Loucy (cell line): ENCODE measurements at regions not wholly inside any gene's neighbourhood (a gene's known extent, or its start where the extent isn't known, plus 50 kb on each side); places are given as distances from the start of the nearest gene placed in this dataset.
"Not testable (repeated sequence)": the region's sequence is repeated elsewhere in the genome, so short reads cannot be mapped to it uniquely, and the experiment has no call there.

Source experiments
- H2AFZ ChIP-seq: fragments of 200-600 bp; sonication (generic); 2 replicates; pipeline ENCODE4 v1.6.0; 2016; ENCODE audit warnings: antibody characterized with exemption, mild to moderate bottlenecking, low read length, moderate library complexity
- H3F3A ChIP-seq: fragments of 200-600 bp; 2 replicates; pipeline ENCODE4 v1.6.0; 2016; ENCODE audit warnings: antibody characterized with exemption, low read depth, mild to moderate bottlenecking
- H3K27me3 ChIP-seq: fragments of 200-600 bp; sonication (generic); 2 replicates; pipeline ENCODE4 v1.6.1; 2014; ENCODE audit warnings: low read length, mild to moderate bottlenecking; ENCODE audit not compliant: insufficient read depth, poor library complexity, severe bottlenecking
- H3K36me3 ChIP-seq: fragments of 200-600 bp; sonication (generic); 2 replicates; pipeline ENCODE4 v1.6.1; 2016; ENCODE audit warnings: low read length; ENCODE audit not compliant: insufficient read depth
- H3K4me1 ChIP-seq: fragments of 200-600 bp; sonication (generic); 2 replicates; pipeline ENCODE4 v1.5.1; 2014; ENCODE audit warnings: low read length, mild to moderate bottlenecking; ENCODE audit not compliant: insufficient read depth, poor library complexity, severe bottlenecking
- H3K4me2 ChIP-seq: fragments of 200-600 bp; sonication (generic); 2 replicates; pipeline ENCODE4 v1.6.0; 2014; ENCODE audit warnings: antibody characterized with exemption, low read length, low read depth, mild to moderate bottlenecking; ENCODE audit not compliant: poor library complexity, severe bottlenecking
- H3K4me3 ChIP-seq: fragments of 200-600 bp; sonication (generic); 2 replicates; pipeline ENCODE4 v1.5.1; 2014; ENCODE audit warnings: low read length, mild to moderate bottlenecking, mixed read lengths; ENCODE audit not compliant: poor library complexity, severe bottlenecking
- H3K79me2 ChIP-seq: fragments of 200-600 bp; sonication (generic); 2 replicates; pipeline ENCODE4 v1.6.1; 2014; ENCODE audit warnings: low read length; ENCODE audit not compliant: insufficient read depth
- H3K9ac ChIP-seq: fragments of 200-600 bp; sonication (generic); 2 replicates; pipeline ENCODE4 v1.6.0; 2014; ENCODE audit warnings: mild to moderate bottlenecking, low read depth, low read length, moderate library complexity; ENCODE audit not compliant: poor library complexity, severe bottlenecking
- H3K9me2 ChIP-seq: fragments of 200-600 bp; sonication (generic); replicated peaks from 2 replicates; pipeline ENCODE4 v1.6.1; 2016; ENCODE audit warnings: low read depth, low read length, mixed read lengths
- H3K9me3 ChIP-seq: fragments of 200-600 bp; sonication (generic); 2 replicates; pipeline ENCODE4 v1.6.1; 2014; ENCODE audit warnings: mild to moderate bottlenecking, antibody characterized with exemption, low read length, low read depth; ENCODE audit not compliant: insufficient read depth
- H4K20me1 ChIP-seq: fragments of 200-600 bp; sonication (generic); 2 replicates; pipeline ENCODE4 v1.6.0; 2014; ENCODE audit warnings: antibody characterized with exemption, low read length, mild to moderate bottlenecking; ENCODE audit not compliant: insufficient read depth, poor library complexity, severe bottlenecking
- CTCF ChIP-seq: fragments of 200-600 bp; sonication (generic); conservative IDR thresholded peaks from 2 replicates; pipeline ENCODE4 v1.5.1; 2014; ENCODE audit warnings: mild to moderate bottlenecking, antibody characterized with exemption, low read length
- EZH2phosphoT487 ChIP-seq: fragments of 200-600 bp; IDR thresholded peaks from 2 replicates; pipeline ENCODE4 v1.6.1; 2018; ENCODE audit warnings: antibody characterized with exemption, mild to moderate bottlenecking, moderate library complexity, borderline replicate concordance

GRCh38 chr10:8159341-8160165 lies 105.1 kb downstream of the GATA3 start:
- Histone ChIP-seq H4K20me1 (no peaks in the 10 kb centered on the region), H3K27me3 (no peaks in the 10 kb centered on the region), H3K9ac (no peak overlapping the region), H3K79me2 (no peaks in the 10 kb centered on the region), H3K36me3 (no peaks in the 10 kb centered on the region), H3K4me2 (no peak overlapping the region), H3K9me2 (no peaks in the 10 kb centered on the region), H3K4me1 (peaks cover 9% of the 10 kb centered on the region), H2AFZ (no peak overlapping the region), H3K4me3 (no peak overlapping the region), H3K9me3 (no peaks in the 10 kb centered on the region), H3F3A (no peaks in the 10 kb centered on the region)
- TF ChIP-seq CTCF (no peak), EZH2phosphoT487 (no peak)

- Histone ChIP-seq H3K36me3 (no peaks in the 10 kb centered on the region), H3K9me3 (peaks cover 8% of the 10 kb centered on the region), H3K4me3 (no peak overlapping the region), H3K9me2 (no peaks in the 10 kb centered on the region), H2AFZ (no peak overlapping the region), H4K20me1 (no peaks in the 10 kb centered on the region), H3K4me1 (peaks cover 9% of the 10 kb centered on the region), H3K79me2 (no peaks in the 10 kb centered on the region), H3K4me2 (no peak overlapping the region), H3K9ac (no peak overlapping the region), H3F3A (no peaks in the 10 kb centered on the region), H3K27me3 (no peaks in the 10 kb centered on the region)
- TF ChIP-seq EZH2phosphoT487 (no peak), CTCF (no peak)
Observed at GRCh38 chr10:8163824-8164223, 109.3 kb downstream of the GATA3 start.

GRCh38 chr10:8164640-8165039 lies 110.2 kb downstream of the GATA3 start:
- H3K9me3 ChIP-seq, result peaks cover 12% of the 10 kb centered on the region
- H3K9ac ChIP-seq, H3F3A ChIP-seq, H2AFZ ChIP-seq, H3K9me2 ChIP-seq, H3K4me1 ChIP-seq, H3K27me3 ChIP-seq, H3K4me3 ChIP-seq, H3K79me2 ChIP-seq, H4K20me1 ChIP-seq, H3K36me3 ChIP-seq, H3K4me2 ChIP-seq: not testable (repeated sequence)

- Histone ChIP-seq H3K4me2 (no peak overlapping the region), H3K4me3 (no peak overlapping the region), H3F3A (no peaks in the 10 kb centered on the region), H4K20me1 (no peaks in the 10 kb centered on the region), H3K79me2 (no peaks in the 10 kb centered on the region), H2AFZ (no peak overlapping the region), H3K27me3 (no peaks in the 10 kb centered on the region), H3K9ac (no peak overlapping the region), H3K36me3 (no peaks in the 10 kb centered on the region), H3K9me2 (no peaks in the 10 kb centered on the region), H3K4me1 (no peaks in the 10 kb centered on the region), H3K9me3 (peaks cover 12% of the 10 kb centered on the region)
- no peak for TF ChIP-seq EZH2phosphoT487
- TF ChIP-seq CTCF, result no peak
Observed at GRCh38 chr10:8168836-8169235, 114.3 kb downstream of the GATA3 start.
